ENCODE measurements at regions not wholly inside any gene's neighbourhood (a gene's known extent, or its start where the extent isn't known, plus 50 kb on each side); places are given as distances from the start of the nearest gene placed in this dataset.

DNA sequence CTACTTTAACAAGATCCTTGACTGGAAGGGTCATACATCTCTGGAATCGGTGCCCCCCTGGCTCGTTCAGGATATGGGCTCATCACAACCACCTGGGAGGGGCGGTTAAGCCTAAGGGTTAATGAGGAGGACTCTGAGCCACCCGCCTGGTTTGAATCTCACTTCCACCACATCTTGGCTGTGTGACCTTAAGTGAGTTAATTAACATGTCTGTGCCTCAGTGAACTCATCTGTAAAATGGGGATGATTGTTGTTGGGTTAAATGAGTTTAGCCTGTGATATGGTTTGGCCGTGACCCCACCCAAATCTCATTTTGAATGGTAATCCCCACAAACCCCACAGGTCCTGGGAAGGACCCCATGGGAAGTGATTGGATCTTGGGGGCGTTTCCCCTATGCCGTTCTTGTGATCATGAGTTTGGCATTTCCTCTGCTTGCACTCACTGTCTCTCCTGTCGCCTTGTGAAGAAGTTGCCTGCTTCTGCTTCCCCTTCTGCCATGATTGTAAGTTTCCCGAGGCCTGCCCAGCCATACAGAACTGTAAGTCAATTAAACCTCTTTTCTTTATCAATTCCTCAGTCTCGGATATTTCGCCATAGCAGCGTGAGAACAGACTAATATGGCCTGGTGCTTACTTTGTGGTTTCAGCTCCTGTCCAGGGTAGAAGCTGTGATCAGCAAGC lies 214.0 kb upstream of the CIBAR2 start:
- Histone ChIP-seq H3K27me3 (no peaks in the 10 kb centered on the region), H3K27ac (no peak overlapping the region), H3K4me1 (peaks cover 55% of the 10 kb centered on the region), H3K36me3 (no peaks in the 10 kb centered on the region), H3K4me3 (no peak overlapping the region), H3K9me3 (no peaks in the 10 kb centered on the region)
- TF ChIP-seq POLR2A (IDR thresholded peaks at IDR 0.05) (no peak), POLR2AphosphoS5 (IDR thresholded peaks at IDR 0.05) (no peak), CTCF (IDR thresholded peaks at IDR 0.05) (no peak), EP300 (IDR thresholded peaks at IDR 0.05) (no peak)
- WGBS, result 87% methylated on average over 12 of the region's 12 CpGs
- DNase-seq (ENCODE audit: low spot score in 2 of 2), result no peak

DNA sequence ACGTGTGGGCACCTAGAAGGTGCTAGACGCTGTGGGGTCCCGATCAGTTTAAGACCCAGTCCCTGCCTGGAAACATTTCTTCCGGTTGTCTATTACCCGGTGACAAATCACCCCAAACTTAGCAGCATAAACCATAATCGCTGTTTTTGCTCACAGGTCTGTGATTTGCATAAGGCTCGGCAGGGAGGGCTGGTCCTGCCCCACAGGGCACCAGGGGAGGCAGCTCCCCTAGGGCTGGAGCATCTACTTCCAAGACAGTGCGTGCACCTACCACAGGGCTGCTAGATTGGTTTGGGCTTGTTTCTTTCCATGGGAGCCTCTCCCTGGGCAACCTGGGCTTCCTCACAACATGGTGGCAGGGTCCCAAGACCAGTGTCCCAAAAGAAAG lies 214.5 kb upstream of the CIBAR2 start:
- Histone ChIP-seq H3K27ac (no peak overlapping the region), H3K4me1 (peaks cover 49% of the 10 kb centered on the region), H3K36me3 (no peaks in the 10 kb centered on the region), H3K4me3 (no peak overlapping the region), H3K27me3 (no peaks in the 10 kb centered on the region), H3K9me3 (no peaks in the 10 kb centered on the region)
- no peak for TF ChIP-seq POLR2A (IDR thresholded peaks at IDR 0.05)
- TF ChIP-seq EP300 (IDR thresholded peaks at IDR 0.05), result no peak
- TF ChIP-seq POLR2AphosphoS5 (IDR thresholded peaks at IDR 0.05), result no peak
- TF ChIP-seq CTCF (IDR thresholded peaks at IDR 0.05), result no peak
- DNase-seq (ENCODE audit: low spot score in 2 of 2), result no peak
- 96% methylated on average over 7 of the region's 8 CpGs for WGBS

DNA sequence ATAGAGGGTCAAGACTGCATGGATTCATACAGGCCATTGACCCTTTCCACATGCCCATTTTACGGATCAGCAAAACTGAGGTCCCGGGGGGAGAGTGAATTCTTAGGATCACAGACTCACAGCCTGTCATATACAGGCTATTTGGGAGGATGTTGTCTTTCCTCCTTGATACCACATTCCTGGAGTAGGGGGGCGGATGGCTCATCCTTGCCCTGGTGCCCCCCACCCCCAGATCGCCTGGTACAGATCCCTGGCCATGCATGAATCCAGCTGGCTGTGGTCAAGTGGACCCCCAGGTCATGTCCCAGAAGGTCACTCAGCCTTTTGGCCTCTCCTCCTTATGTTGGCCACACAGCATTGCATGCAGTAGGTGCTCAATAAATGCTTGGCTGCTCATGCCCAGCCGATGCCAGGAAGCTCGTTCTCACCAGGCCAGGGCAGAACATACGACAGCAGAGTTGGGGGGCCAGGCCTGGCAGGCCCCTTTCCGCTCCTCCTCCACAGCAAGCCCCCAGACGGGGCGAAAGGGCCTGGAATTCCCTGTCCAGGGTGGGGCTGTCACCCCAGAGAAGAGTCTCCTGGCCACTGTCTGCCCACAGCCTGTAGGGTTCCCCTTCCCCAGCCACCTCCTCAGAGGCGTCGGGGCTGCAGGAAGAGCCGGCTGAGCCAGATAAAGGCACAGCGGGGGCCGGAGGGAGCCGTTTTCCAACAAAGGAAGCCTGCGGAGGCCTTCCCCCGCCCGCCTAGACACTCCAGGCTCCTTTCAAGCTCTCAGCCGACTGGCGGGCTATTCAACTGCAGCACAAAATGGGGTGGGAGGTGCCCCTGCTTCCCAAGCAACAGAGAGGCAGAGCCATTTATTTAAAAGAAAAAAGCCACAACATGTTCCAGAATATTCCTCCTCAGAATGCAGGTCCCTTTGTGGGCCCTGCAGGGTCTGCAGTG lies 215.7 kb upstream of the CIBAR2 start:
- Histone ChIP-seq H3K27ac (no peak overlapping the region), H3K27me3 (no peaks in the 10 kb centered on the region), H3K4me1 (peaks cover 38% of the 10 kb centered on the region), H3K4me3 (no peak overlapping the region), H3K9me3 (no peaks in the 10 kb centered on the region), H3K36me3 (no peaks in the 10 kb centered on the region)
- WGBS, result 83% methylated on average over 4 of the region's 21 CpGs
- TF ChIP-seq POLR2A (IDR thresholded peaks at IDR 0.05), result no peak
- no peak for TF ChIP-seq EP300 (IDR thresholded peaks at IDR 0.05)
- no peak for TF ChIP-seq CTCF (IDR thresholded peaks at IDR 0.05)
- no peak for TF ChIP-seq POLR2AphosphoS5 (IDR thresholded peaks at IDR 0.05)
- no peak for DNase-seq (ENCODE audit: low spot score in 2 of 2)

DNA sequence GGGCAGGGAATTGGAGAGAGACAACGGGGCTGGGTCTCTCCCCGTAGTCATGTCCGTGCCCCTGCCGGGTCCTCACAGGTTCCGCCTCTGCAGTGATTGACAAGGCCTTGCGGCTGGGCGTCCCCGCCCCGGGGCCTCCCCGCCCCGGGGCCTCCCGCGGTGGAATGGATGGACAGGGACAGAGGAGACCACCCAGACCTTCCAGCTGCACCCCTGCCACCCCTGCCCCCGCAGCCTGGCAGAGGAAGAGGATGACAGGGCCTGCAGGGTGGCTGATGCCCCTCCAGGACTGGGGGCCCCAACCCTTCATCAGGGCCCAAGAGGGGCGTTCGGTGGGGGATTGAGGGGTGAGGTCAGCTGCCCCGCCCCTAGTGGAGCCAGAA lies 216.4 kb upstream of the CIBAR2 start:
- Histone ChIP-seq H3K4me1 (peaks cover 32% of the 10 kb centered on the region), H3K4me3 (no peak overlapping the region), H3K27ac (no peak overlapping the region), H3K9me3 (no peaks in the 10 kb centered on the region), H3K36me3 (no peaks in the 10 kb centered on the region), H3K27me3 (no peaks in the 10 kb centered on the region)
- no peak for TF ChIP-seq CTCF (IDR thresholded peaks at IDR 0.05)
- no peak for TF ChIP-seq POLR2A (IDR thresholded peaks at IDR 0.05)
- TF ChIP-seq EP300 (IDR thresholded peaks at IDR 0.05), result no peak
- no peak for TF ChIP-seq POLR2AphosphoS5 (IDR thresholded peaks at IDR 0.05)
- 100% methylated on average over 1 of the region's 17 CpGs for WGBS
- DNase-seq (ENCODE audit: low spot score in 2 of 2), result no peak
